Fibroblast of villous mesenchyme (primary cell): ENCODE measurements at regions not wholly inside any gene's neighbourhood (a gene's known extent, or its start where the extent isn't known, plus 50 kb on each side); places are given as distances from the start of the nearest gene placed in this dataset.

ENCODE experiments used
- DNase-seq: peaks from one replicate; pipeline ENCODE4 v3.0.0-alpha.2; 2010; ENCODE audit warnings: low read depth
- H3K4me3 ChIP-seq: 2 replicates; pipeline ENCODE4 v1.5.1; 2011; ENCODE audit warnings: low read depth, mild to moderate bottlenecking, low read length
- TF ChIP-seq, protein P1 (sequence below): IDR thresholded peaks from 2 replicates; pipeline ENCODE4 v1.5.1; 2012; ENCODE audit warnings: low read depth, mild to moderate bottlenecking, low read length; ENCODE audit not compliant: insufficient read depth

DNA sequence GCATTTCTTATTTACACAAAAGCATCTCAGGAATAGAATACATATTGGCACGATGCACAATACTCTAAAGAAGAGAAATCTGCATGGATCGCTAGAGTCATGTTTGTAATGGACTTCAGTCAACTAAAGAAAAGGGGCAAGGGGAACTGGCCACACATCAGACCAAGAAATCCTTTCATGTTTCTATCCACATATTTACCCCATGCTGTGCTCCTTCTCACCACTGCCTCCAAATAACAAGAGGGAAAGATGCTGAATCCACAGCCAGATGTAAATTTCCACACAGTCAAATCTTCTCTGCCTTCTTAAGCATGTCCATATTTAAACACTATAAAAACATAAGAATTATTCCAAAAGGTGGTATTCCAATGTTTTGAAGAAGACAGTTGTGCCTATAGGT lies 67.6 kb downstream of the COX18 start:
- TF ChIP-seq, protein P1, sequence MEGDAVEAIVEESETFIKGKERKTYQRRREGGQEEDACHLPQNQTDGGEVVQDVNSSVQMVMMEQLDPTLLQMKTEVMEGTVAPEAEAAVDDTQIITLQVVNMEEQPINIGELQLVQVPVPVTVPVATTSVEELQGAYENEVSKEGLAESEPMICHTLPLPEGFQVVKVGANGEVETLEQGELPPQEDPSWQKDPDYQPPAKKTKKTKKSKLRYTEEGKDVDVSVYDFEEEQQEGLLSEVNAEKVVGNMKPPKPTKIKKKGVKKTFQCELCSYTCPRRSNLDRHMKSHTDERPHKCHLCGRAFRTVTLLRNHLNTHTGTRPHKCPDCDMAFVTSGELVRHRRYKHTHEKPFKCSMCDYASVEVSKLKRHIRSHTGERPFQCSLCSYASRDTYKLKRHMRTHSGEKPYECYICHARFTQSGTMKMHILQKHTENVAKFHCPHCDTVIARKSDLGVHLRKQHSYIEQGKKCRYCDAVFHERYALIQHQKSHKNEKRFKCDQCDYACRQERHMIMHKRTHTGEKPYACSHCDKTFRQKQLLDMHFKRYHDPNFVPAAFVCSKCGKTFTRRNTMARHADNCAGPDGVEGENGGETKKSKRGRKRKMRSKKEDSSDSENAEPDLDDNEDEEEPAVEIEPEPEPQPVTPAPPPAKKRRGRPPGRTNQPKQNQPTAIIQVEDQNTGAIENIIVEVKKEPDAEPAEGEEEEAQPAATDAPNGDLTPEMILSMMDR = no peak
- DNase-seq = no peak

GRCh38 chr4:72997409-72997808 lies 72.1 kb downstream of the COX18 start:
- DNase-seq = no peak
- no peak overlapping the region for H3K4me3 ChIP-seq
- TF ChIP-seq, protein P1 = no peak

More for the DNA sequence above, 67.6 kb downstream of the COX18 start:
- no peak overlapping the region for H3K4me3 ChIP-seq

GRCh38 chr4:72994670-72995069 lies 74.8 kb downstream of the COX18 start:
- DNase-seq = no peak

GRCh38 chr4:72993876-72994275 lies 75.6 kb downstream of the COX18 start:
- DNase-seq = no peak
- TF ChIP-seq, protein P1 = no peak
- H3K4me3 ChIP-seq = no peak overlapping the region

More at GRCh38 chr4:72994670-72995069, 74.8 kb downstream of the COX18 start:
- no peak overlapping the region for H3K4me3 ChIP-seq
- TF ChIP-seq, protein P1 = no peak

- no peak for DNase-seq
- TF ChIP-seq, protein P1 = no peak
- H3K4me3 ChIP-seq = no peak overlapping the region
Observed at GRCh38 chr4:72991873-72992272, 77.6 kb downstream of the COX18 start.

- DNase-seq = no peak
- TF ChIP-seq, protein P1 = no peak
- no peak overlapping the region for H3K4me3 ChIP-seq
Observed at GRCh38 chr4:72987741-72988729, 81.5 kb downstream of the COX18 start.
